Stimulated activated CD4-positive, alpha-beta T cell treated with anti-CD3 and anti-CD28 coated beads, Interleukin-15, amount 100 ng/mL, for 24 hours (primary cell): ENCODE measurements at regions not wholly inside any gene's neighbourhood (a gene's known extent, or its start where the extent isn't known, plus 50 kb on each side); places are given as distances from the start of the nearest gene placed in this dataset.
"Not testable (repeated sequence)": the region's sequence is repeated elsewhere in the genome, so short reads cannot be mapped to it uniquely, and the experiment has no call there.

Experiments
- DNase-seq: peaks from one replicate; pipeline ENCODE4 v3.0.0-alpha.2; 2020

GRCh38 chrX:10676235-10676957, 56.0 kb upstream of the MID1 start:
- no peak for DNase-seq

- DNase-seq = no peak
Observed at GRCh38 chrX:10677490-10677889, 57.1 kb upstream of the MID1 start.

- no peak for DNase-seq
Observed at GRCh38 chrX:10679387-10679786, 59.0 kb upstream of the MID1 start.

GRCh38 chrX:10681167-10681566, 60.8 kb upstream of the MID1 start:
- no peak for DNase-seq

- DNase-seq = not testable (repeated sequence)
Observed at GRCh38 chrX:10683631-10684030, 63.2 kb upstream of the MID1 start.

- DNase-seq = no peak
Observed at GRCh38 chrX:10685923-10686595, 65.7 kb upstream of the MID1 start.

- DNase-seq = not testable (repeated sequence)
Observed at GRCh38 chrX:10691751-10692150, 71.4 kb upstream of the MID1 start.

GRCh38 chrX:10697616-10698317, 77.4 kb upstream of the MID1 start:
- no peak for DNase-seq

GRCh38 chrX:10698318-10698640, 77.9 kb upstream of the MID1 start:
- no peak for DNase-seq

- DNase-seq = no peak
Observed at GRCh38 chrX:10702031-10702430, 81.6 kb upstream of the MID1 start.

GRCh38 chrX:10706342-10706741, 86.0 kb upstream of the MID1 start:
- not testable (repeated sequence) for DNase-seq

GRCh38 chrX:10707773-10708172, 87.4 kb upstream of the MID1 start:
- DNase-seq = no peak

GRCh38 chrX:10709276-10709675, 88.9 kb upstream of the MID1 start:
- no peak for DNase-seq

- no peak for DNase-seq
Observed at GRCh38 chrX:10714531-10714930, 94.1 kb upstream of the MID1 start.

- DNase-seq = peak; percentile 44
Observed at GRCh38 chrX:10722851-10723250, 102.5 kb upstream of the MID1 start.

GRCh38 chrX:10725071-10725470, 104.7 kb upstream of the MID1 start:
- DNase-seq = no peak

GRCh38 chrX:10726647-10727046, 106.3 kb upstream of the MID1 start:
- no peak for DNase-seq

- DNase-seq = no peak
Observed at GRCh38 chrX:10728806-10729389, 108.5 kb upstream of the MID1 start.

GRCh38 chrX:10739426-10739825, 119.0 kb upstream of the MID1 start:
- DNase-seq = no peak

GRCh38 chrX:10741003-10741402, 120.6 kb upstream of the MID1 start:
- DNase-seq = no peak

- no peak for DNase-seq
Observed at GRCh38 chrX:10741550-10741949, 121.2 kb upstream of the MID1 start.

GRCh38 chrX:10743476-10743875, 123.1 kb upstream of the MID1 start:
- no peak for DNase-seq

- DNase-seq = no peak
Observed at GRCh38 chrX:10744007-10744406, 123.6 kb upstream of the MID1 start.

GRCh38 chrX:10747975-10748374, 127.6 kb upstream of the MID1 start:
- no peak for DNase-seq
